Esophagus (tissue), 2 donors: ENCODE measurements at regions not wholly inside any gene's neighbourhood (a gene's known extent, or its start where the extent isn't known, plus 50 kb on each side); places are given as distances from the start of the nearest gene placed in this dataset.

ENCODE experiments used
- H3K27ac ChIP-seq, 2 donors: one replicate each; pipeline ENCODE4 v1.5.1; 2013; ENCODE audit warnings: low read depth in 2 of 2, mild to moderate bottlenecking in 2 of 2, inconsistent platforms in 1 of 2, low read length in 1 of 2, moderate library complexity in 1 of 2
- H3K27me3 ChIP-seq, 2 donors: one replicate each; pipeline ENCODE4 v1.6.1; 2013; ENCODE audit warnings: low read length in 2 of 2, control low read depth in 1 of 2, mild to moderate bottlenecking in 1 of 2; ENCODE audit not compliant: insufficient read depth in 2 of 2, control insufficient read depth in 1 of 2
- H3K36me3 ChIP-seq, 2 donors: one replicate each; pipeline ENCODE4 v1.6.1; 2013; ENCODE audit warnings: low read length in 1 of 2; ENCODE audit not compliant: control insufficient read depth in 2 of 2, insufficient read depth in 2 of 2
- H3K4me1 ChIP-seq, 2 donors: one replicate each; pipeline ENCODE4 v1.6.1; 2013; ENCODE audit warnings: low read length in 1 of 2; ENCODE audit not compliant: control insufficient read depth in 2 of 2, insufficient read depth in 2 of 2
- H3K4me3 ChIP-seq, 2 donors: one replicate each; pipeline ENCODE4 v1.5.1; 2013; ENCODE audit warnings: low read length in 2 of 2, mild to moderate bottlenecking in 2 of 2, low read depth in 1 of 2, moderate library complexity in 1 of 2
- H3K9me3 ChIP-seq, 2 donors: one replicate each; pipeline ENCODE4 v1.6.1; 2013; ENCODE audit warnings: mild to moderate bottlenecking in 2 of 2, low read depth in 1 of 2, low read length in 1 of 2, moderate library complexity in 1 of 2; ENCODE audit not compliant: control insufficient read depth in 2 of 2, insufficient read depth in 1 of 2
- WGBS, 2 donors: extraction: QIAGEN DNeasy Blood & Tissue Kit; methylation state at CpG; one replicate each; pipeline ENCODE4 v1.1.7; 2013; 5-methylcytosine and 5-hydroxymethylcytosine counted together
- donor health status: healthy with polysubstance abuse.
- donor health status: Bipolar disorder and iron deficiency.

DNA sequence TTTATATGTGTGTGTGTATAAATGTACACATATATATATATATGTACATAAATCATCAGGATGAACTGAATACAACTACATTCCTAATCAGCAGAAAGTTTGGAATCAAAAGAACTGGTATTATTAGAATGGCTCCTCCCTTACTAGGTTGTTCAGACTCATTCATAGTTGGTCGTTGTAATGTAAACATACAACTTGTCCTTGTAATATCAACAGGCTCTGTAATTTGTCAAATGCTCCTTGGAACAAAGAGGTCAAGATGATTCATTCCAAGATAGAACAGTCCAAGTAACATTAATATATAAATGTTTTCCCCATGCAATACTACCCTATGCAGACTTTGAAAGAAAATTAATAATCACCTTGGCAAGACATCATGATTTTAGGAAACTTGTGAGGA is 351.4 kb upstream of the SMIM31 start:
- Histone ChIP-seq H3K27ac (no peak overlapping the region), H3K27me3 (no peaks in the 10 kb centered on the region), H3K9me3 (no peaks in the 10 kb centered on the region), H3K36me3 (no peaks in the 10 kb centered on the region), H3K4me1 (no peaks in the 10 kb centered on the region), H3K4me3 (no peak overlapping the region)
- WGBS, 2 donors: 10 to 11% methylated on average over 1 of the region's 1 CpG

- no peak overlapping the region for H3K27ac ChIP-seq
Measured at GRCh38 chr4:164405774-164406173, 348.2 kb upstream of the SMIM31 start.

DNA sequence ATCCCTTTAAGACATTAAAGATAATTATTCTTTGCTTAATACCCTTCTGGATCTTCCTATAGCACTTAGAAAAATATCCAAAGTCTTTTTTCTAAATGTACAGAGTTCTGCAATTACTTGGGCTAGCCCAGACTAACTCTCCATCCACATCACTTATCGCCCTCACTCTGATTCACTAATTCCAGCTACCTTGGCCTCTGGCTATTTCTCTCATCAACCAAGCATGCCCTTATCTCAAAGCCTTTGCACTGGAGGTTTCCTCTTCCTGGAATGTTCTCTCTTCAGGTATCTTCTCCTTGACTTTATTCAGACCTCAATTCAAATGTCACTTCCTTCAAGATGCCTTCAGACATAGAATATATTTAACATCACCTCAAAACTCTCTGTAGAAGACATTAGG is 345.1 kb upstream of the SMIM31 start:
- Histone ChIP-seq H3K4me1 (no peaks in the 10 kb centered on the region), H3K36me3 (no peaks in the 10 kb centered on the region), H3K27me3 (no peaks in the 10 kb centered on the region), H3K27ac (no peak overlapping the region), H3K9me3 (no peaks in the 10 kb centered on the region), H3K4me3 (no peak overlapping the region)
- WGBS, 2 donors: 65 to 77% methylated on average over 1 of the region's 1 CpG

More at GRCh38 chr4:164405774-164406173, 348.2 kb upstream of the SMIM31 start:
- H3K4me1 ChIP-seq: no peaks in the 10 kb centered on the region
- no peak overlapping the region for H3K4me3 ChIP-seq
- no peaks in the 10 kb centered on the region for H3K27me3 ChIP-seq
- H3K9me3 ChIP-seq: no peaks in the 10 kb centered on the region
- H3K36me3 ChIP-seq: no peaks in the 10 kb centered on the region

DNA sequence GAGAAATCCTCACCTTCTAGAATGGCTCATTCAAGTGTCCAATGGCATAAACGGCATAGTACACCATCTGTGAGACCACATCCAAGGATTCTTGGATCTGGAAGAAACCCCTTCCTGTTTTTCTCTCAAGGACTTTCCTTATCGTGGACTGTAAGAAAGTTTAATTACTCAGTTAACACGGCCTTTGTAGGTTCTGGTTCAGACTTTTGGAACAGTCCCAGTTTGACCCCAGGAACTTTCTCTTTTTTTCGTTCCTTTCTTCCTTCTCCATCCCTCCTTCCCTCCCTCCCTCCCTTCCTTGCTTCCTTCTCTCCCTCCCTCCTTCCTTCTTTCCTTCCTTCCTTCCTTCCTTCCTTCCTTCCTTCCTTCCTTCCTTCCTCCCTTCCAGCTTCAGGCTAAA is 343.5 kb upstream of the SMIM31 start:
- WGBS, 2 donors: 68 to 71% methylated on average over 4 of the region's 4 CpGs

GRCh38 chr4:164412246-164412645 is 341.7 kb upstream of the SMIM31 start:
- Histone ChIP-seq H3K9me3 (no peaks in the 10 kb centered on the region), H3K27ac (no peak overlapping the region), H3K36me3 (no peaks in the 10 kb centered on the region), H3K4me1 (no peaks in the 10 kb centered on the region), H3K27me3 (no peaks in the 10 kb centered on the region), H3K4me3 (no peak overlapping the region)
- 90 to 96% methylated on average over 1 of the region's 1 CpG for WGBS, 2 donors

More for the DNA sequence above, 343.5 kb upstream of the SMIM31 start:
- Histone ChIP-seq H3K9me3 (no peaks in the 10 kb centered on the region), H3K27ac (no peak overlapping the region), H3K36me3 (no peaks in the 10 kb centered on the region), H3K4me3 (no peak overlapping the region), H3K27me3 (no peaks in the 10 kb centered on the region), H3K4me1 (no peaks in the 10 kb centered on the region)

GRCh38 chr4:164413743-164414142 is 340.2 kb upstream of the SMIM31 start:
- WGBS, 2 donors: 81 to 89% methylated on average over 2 of the region's 2 CpGs
- no peaks in the 10 kb centered on the region for H3K27me3 ChIP-seq

DNA sequence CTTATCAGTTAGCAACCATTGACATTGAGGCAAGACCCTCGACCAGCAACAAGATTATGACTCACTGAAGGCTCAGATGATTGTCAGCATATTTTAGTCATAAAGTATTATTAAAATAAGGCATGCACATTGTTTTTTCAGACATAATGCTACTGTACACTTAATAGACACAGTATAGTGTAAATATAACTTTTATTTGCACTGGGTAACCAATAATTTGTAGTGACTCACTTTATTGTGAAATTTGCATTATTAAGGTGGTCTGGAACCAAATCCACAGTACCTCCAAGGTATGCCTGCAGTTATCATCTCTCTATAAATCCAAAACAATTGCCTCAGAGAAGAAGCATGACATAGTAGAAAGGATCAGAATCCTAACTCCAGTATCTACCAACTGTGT is 330.1 kb upstream of the SMIM31 start:
- Histone ChIP-seq H3K27ac (no peak overlapping the region), H3K36me3 (no peaks in the 10 kb centered on the region), H3K9me3 (no peaks in the 10 kb centered on the region), H3K4me3 (no peak overlapping the region), H3K4me1 (no peaks in the 10 kb centered on the region), H3K27me3 (no peaks in the 10 kb centered on the region)
- WGBS, 2 donors: 32 to 41% methylated on average over 1 of the region's 1 CpG

More at GRCh38 chr4:164413743-164414142, 340.2 kb upstream of the SMIM31 start:
- Histone ChIP-seq H3K4me3 (no peak overlapping the region), H3K36me3 (no peaks in the 10 kb centered on the region), H3K4me1 (no peaks in the 10 kb centered on the region), H3K27ac (no peak overlapping the region), H3K9me3 (no peaks in the 10 kb centered on the region)

DNA sequence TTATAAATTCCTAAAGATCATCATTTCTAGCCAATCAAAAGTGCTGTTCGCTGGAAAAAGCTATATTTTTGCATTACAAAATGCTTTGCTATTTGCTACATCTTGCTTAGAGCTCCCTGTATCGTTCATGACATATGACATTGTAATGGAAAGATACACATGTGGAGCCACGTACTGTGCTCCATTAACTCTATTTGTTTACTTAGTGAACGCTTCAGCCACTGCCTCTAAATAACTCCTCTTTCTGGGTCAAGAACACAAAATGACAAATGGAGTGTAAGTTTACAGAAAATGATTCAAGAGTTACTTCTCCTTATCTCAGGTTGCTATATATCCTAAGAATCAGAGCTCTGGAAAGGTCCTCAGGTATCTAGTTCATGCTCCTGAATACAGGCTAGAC is 329.1 kb upstream of the SMIM31 start:
- no peak overlapping the region for H3K27ac ChIP-seq
- WGBS, 2 donors: 31 to 38% methylated on average over 4 of the region's 4 CpGs
- no peaks in the 10 kb centered on the region for H3K9me3 ChIP-seq

GRCh38 chr4:164428561-164428960 is 325.4 kb upstream of the SMIM31 start:
- Histone ChIP-seq H3K9me3 (no peaks in the 10 kb centered on the region), H3K36me3 (no peaks in the 10 kb centered on the region), H3K27ac (no peak overlapping the region), H3K27me3 (no peaks in the 10 kb centered on the region), H3K4me3 (no peak overlapping the region), H3K4me1 (no peaks in the 10 kb centered on the region)
- WGBS, 2 donors: 61 to 68% methylated on average over 2 of the region's 2 CpGs

More for the DNA sequence above, 329.1 kb upstream of the SMIM31 start:
- Histone ChIP-seq H3K27me3 (no peaks in the 10 kb centered on the region), H3K4me1 (no peaks in the 10 kb centered on the region), H3K36me3 (no peaks in the 10 kb centered on the region), H3K4me3 (no peak overlapping the region)

GRCh38 chr4:164438321-164438720 is 315.6 kb upstream of the SMIM31 start:
- no peaks in the 10 kb centered on the region for H3K9me3 ChIP-seq
- H3K4me3 ChIP-seq: no peak overlapping the region
- no peaks in the 10 kb centered on the region for H3K4me1 ChIP-seq
- no peak overlapping the region for H3K27ac ChIP-seq
- no peaks in the 10 kb centered on the region for H3K36me3 ChIP-seq
- H3K27me3 ChIP-seq: no peaks in the 10 kb centered on the region
- WGBS, 2 donors: 55 to 70% methylated on average over 3 of the region's 3 CpGs
